ENCODE measurements at regions not wholly inside any gene's neighbourhood (a gene's known extent, or its start where the extent isn't known, plus 50 kb on each side); places are given as distances from the start of the nearest gene placed in this dataset.
"Not testable (repeated sequence)": the region's sequence is repeated elsewhere in the genome, so short reads cannot be mapped to it uniquely, and the experiment has no call there.

DNA sequence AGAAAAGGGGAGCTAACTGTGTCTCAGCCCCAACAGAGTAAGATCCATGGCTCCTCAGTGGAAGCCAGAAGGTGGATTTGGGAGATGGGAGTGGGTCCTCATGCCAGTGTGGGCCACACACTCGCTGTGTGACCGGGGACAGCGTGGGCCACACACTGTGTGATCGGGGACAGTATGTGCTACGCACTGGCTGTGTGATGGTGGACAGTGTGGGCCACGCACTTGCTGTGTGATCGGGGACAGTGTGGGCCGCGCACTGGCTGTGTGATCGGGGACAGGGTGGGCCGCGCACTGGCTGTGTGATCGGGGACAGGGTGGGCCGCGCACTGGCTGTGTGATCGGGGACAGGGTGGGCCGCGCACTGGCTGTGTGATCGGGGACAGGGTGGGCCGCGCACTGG, 282.5 kb downstream of the NXPE2 start:
- H3K27me3 Mint-ChIP-seq; ATAC-seq; H3K4me3 Mint-ChIP-seq; H3K4me1 Mint-ChIP-seq; H3K27ac Mint-ChIP-seq; DNase-seq; H3K9me3 Mint-ChIP-seq; H3K36me3 Mint-ChIP-seq (ENCODE audit: low read depth): not testable (repeated sequence)

DNA sequence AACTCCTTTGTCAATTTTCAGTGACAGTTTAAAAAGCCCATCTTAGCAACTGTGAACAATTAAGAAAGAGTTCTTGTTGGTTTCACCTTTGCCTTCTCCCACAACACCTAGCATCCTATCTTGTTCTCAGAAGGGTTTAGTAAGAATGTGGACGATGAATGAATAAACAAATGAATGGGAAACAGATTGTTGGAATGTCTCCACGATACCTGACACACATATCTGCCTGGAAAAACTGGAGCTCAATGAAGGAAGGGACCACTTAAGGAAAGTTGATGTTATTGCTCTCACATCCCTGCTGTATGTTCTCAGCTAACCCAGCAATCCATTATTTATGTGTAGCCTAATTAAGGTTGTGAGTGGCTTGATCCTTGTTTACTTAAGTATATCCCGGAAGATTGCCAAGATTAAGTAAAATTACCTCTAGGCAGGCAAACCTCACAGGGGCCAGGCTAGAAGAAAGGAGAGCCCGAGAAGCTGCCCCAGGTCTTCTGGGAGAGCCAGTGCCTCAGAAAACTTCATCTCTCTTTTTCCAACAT, 286.4 kb downstream of the NXPE2 start:
- no peak for ATAC-seq
- H3K36me3 Mint-ChIP-seq (ENCODE audit: low read depth), result no peaks in the 10 kb centered on the region
- no peaks in the 10 kb centered on the region for H3K9me3 Mint-ChIP-seq
- H3K27me3 Mint-ChIP-seq, result peaks cover 1% of the 10 kb centered on the region
- H3K4me3 Mint-ChIP-seq, result no peak overlapping the region
- DNase-seq, result no peak
- H3K4me1 Mint-ChIP-seq, result no peaks in the 10 kb centered on the region
- no peak overlapping the region for H3K27ac Mint-ChIP-seq

DNA sequence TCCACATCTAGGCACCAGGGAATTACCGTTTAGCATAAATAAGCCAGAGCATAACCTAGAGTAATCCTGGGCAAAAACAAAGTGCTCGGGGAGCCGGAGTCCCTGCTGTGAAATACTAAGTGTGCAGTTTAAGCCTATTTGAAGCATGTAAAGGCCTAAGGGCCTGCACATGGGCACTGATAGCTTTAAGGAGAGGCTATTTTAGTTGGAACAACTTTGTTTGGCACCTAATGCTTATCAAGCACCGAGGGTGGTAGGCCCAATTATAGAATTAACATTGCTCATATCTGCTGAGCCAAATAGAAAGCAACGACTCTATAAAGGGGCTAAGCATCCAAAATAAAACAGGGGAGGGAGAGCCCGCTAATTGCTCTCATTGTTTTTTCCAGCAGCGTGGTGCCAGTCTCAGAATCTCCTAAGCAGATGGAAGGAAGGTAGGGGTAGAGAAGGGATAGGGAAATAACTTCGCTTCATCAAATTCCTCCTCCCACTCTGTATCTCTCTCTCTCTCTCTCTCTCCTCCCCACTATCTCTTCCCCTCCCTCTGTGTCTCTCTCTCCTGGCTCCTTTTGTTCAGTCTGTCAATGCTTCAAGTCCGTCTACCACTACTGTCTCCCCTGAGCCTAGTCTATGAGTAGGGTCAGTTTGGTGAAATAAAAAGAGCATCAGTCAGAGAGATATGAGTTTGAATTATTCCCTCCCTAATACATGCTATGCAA, 292.8 kb downstream of the NXPE2 start:
- no peaks in the 10 kb centered on the region for H3K4me1 Mint-ChIP-seq
- H3K4me3 Mint-ChIP-seq, result no peak overlapping the region
- H3K9me3 Mint-ChIP-seq, result no peaks in the 10 kb centered on the region
- ATAC-seq (no peak), DNase-seq (no peak)
- H3K27me3 Mint-ChIP-seq, result no peaks in the 10 kb centered on the region
- H3K27ac Mint-ChIP-seq, result no peak overlapping the region
- no peaks in the 10 kb centered on the region for H3K36me3 Mint-ChIP-seq (ENCODE audit: low read depth)

DNA sequence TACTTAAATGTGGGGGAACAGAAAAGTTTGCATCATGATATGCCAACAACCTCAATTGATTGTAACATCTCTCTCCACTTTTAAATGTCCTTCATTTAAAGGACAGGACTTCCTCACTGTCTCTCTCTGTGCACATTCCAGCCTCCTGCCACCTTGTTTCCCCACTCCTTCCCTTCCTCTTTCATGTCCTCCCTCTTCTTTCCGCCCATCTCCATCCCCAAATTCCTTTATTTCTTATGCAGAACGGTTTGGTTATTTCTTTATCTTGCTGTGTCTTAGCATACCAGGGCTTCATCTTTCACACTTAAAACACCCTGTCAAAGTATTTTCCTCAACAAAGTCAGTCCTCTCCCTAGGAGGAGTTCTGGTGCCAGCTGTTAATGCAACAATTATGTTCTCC, 293.8 kb downstream of the NXPE2 start:
- ATAC-seq (no peak), DNase-seq (no peak)
- Mint-ChIP-seq H3K4me3 (no peak overlapping the region), H3K9me3 (no peaks in the 10 kb centered on the region), H3K4me1 (no peaks in the 10 kb centered on the region), H3K27me3 (no peaks in the 10 kb centered on the region), H3K36me3 (ENCODE audit: low read depth) (no peaks in the 10 kb centered on the region), H3K27ac (no peak overlapping the region)

DNA sequence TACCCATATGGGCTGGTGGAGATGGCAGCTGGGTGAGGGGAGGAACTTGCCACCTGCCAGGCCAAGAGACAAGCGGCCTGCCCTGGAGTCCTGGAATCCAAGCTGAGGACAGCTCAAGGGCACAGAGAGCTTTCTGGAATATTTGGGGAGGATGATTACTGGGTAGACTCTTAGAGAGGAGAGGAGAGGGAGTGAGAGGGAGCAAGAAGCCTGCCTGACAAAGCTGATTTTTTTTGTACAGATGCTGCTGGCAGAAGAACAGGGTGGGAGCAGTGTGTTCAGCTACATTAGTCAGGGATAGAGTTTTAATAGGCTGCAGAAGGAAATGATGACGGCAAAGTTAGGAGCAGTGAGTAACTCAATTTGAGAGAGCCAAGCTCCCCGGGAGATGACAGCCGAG, 299.3 kb downstream of the NXPE2 start:
- Mint-ChIP-seq H3K4me3 (no peak overlapping the region), H3K4me1 (no peaks in the 10 kb centered on the region), H3K27me3 (no peaks in the 10 kb centered on the region), H3K9me3 (no peaks in the 10 kb centered on the region), H3K36me3 (ENCODE audit: low read depth) (no peaks in the 10 kb centered on the region), H3K27ac (no peak overlapping the region)
- DNase-seq (no peak), ATAC-seq (no peak)

DNA sequence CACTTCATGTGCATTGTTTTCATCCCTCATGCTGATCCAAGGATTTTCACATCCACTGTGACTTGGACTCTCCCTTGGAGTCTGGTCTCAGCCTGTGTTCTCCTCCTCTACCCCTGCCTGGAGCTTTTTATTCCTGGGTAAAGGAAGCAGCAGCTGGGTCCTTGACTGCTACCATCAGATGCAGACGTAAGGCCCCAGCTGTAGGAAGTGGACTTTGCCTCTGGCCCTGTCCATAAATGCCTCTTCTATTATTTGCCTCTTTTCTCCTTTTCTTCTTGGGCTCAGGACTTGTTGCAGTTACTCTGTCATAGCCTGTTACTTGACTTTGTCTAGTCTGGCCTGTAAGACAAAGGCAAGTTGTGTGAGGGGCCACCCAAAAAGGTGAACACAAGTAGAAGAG, 303.8 kb downstream of the NXPE2 start:
- no peak overlapping the region for H3K4me3 Mint-ChIP-seq
- ATAC-seq (no peak), DNase-seq (no peak)
- H3K27ac Mint-ChIP-seq, result no peak overlapping the region
- no peaks in the 10 kb centered on the region for H3K36me3 Mint-ChIP-seq (ENCODE audit: low read depth)
- no peaks in the 10 kb centered on the region for H3K4me1 Mint-ChIP-seq
- no peaks in the 10 kb centered on the region for H3K27me3 Mint-ChIP-seq
- H3K9me3 Mint-ChIP-seq, result no peaks in the 10 kb centered on the region

DNA sequence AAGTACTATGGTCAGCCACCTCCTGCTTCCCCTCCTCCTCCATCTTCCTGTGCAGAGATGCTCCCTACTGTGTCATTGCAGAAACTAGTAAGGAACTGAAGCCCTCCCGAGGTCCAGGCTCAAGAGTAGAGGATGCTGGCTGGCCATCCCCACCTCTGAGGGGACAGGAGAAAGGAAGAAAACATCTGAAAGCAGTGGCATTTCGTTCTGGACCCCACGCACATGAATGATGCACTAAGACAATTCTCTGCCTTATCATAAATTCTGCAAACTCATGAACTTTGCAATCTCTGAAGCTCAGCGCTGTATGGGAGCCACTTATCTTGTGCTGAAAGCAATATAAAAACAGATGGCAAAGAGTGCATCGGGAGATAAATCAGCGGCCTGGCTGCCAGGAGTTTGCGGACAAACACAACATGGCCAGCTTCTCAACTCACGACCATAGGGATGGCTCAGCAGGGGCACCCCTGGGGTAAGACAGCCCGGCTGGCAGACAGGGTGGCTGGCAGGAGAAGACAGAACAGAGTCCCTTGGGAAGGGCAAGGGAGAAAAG, 306.4 kb downstream of the NXPE2 start:
- H3K27me3 Mint-ChIP-seq, result no peaks in the 10 kb centered on the region
- no peak for ATAC-seq
- H3K4me3 Mint-ChIP-seq, result no peak overlapping the region
- no peaks in the 10 kb centered on the region for H3K9me3 Mint-ChIP-seq
- DNase-seq, result no peak
- H3K4me1 Mint-ChIP-seq, result no peaks in the 10 kb centered on the region
- no peaks in the 10 kb centered on the region for H3K36me3 Mint-ChIP-seq (ENCODE audit: low read depth)
- H3K27ac Mint-ChIP-seq, result no peak overlapping the region

DNA sequence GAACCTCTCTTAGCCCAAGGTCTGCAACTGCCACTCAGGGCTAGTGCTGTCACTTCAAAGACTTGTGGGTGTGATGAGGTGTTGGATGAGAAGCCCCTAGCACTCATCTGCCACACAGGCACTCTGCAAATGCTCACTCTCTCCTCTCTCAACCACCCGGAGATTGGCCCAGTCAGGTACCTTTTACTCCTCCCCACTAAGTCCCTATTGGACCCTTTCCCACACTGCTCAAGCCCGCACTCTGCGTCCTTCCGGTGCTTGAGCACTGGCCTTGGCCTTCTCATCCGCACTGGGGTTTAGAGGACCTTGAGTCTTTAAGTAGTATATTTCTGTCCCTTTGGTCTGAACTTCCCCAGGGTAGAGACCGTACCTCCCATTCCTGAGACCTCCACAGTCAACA, 308.0 kb downstream of the NXPE2 start:
- no peaks in the 10 kb centered on the region for H3K4me1 Mint-ChIP-seq

DNA sequence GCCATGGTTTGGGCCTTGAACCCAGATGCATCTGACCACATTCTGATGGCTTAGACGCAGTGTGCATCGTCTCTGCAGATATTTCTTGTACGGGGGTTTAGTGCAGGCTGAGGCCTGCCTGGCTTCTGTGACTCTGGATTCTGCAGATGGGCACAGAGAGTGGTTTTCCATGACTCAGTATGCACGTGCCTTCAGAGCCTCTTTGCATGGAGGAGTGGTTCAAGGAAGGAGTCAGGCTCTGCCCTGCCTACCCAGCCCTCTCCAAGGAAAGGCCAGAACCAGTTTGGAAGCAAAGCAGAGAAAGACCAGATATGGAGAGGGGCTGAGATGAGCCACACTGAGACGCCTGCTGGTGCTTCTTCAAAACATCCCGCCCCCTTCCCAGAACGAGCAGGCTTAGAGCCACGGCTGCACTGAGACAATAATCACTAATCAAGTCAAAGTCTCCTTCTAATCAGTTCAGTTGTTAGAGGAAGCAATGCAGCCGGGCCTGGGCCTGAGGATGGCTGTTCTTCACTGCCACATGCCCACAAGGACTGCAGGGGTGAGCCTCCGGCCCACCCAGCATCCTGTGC, 308.9 kb downstream of the NXPE2 start:
- Mint-ChIP-seq H3K9me3 (no peaks in the 10 kb centered on the region), H3K36me3 (ENCODE audit: low read depth) (no peaks in the 10 kb centered on the region), H3K4me3 (no peak overlapping the region), H3K27me3 (no peaks in the 10 kb centered on the region), H3K27ac (no peak overlapping the region), H3K4me1 (no peaks in the 10 kb centered on the region)
- DNase-seq, result no peak
- ATAC-seq, result no peak

More for the DNA sequence above, 308.0 kb downstream of the NXPE2 start:
- no peak for DNase-seq
- no peaks in the 10 kb centered on the region for H3K9me3 Mint-ChIP-seq
- no peaks in the 10 kb centered on the region for H3K36me3 Mint-ChIP-seq (ENCODE audit: low read depth)
- no peak for ATAC-seq
- no peak overlapping the region for H3K4me3 Mint-ChIP-seq
- no peaks in the 10 kb centered on the region for H3K27me3 Mint-ChIP-seq
- H3K27ac Mint-ChIP-seq, result no peak overlapping the region

DNA sequence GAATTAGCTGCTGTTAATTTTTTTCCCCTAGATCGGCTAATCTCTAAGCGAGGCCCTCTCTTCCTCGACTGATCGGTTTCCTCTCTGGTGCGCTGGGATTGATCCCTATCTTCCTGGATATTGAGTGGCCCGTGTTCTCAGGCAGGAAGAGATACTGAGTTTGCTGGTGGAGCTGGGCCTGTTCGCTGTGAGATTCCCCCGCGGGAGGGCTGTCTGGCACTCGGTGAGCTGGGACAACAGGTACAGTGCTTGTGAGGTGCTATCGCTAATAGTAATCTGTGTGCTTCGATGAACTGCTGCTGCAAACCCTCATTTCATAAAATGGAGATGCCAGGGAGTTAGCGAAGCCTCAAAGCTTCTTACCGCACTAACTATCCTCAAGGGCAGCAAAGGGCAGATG, 310.3 kb downstream of the NXPE2 start:
- no peak for DNase-seq
- no peak for ATAC-seq
- H3K27me3 Mint-ChIP-seq, result no peaks in the 10 kb centered on the region
- no peak overlapping the region for H3K4me3 Mint-ChIP-seq
- H3K4me1 Mint-ChIP-seq, result no peaks in the 10 kb centered on the region
- H3K27ac Mint-ChIP-seq, result no peak overlapping the region
- H3K9me3 Mint-ChIP-seq, result no peaks in the 10 kb centered on the region
- no peaks in the 10 kb centered on the region for H3K36me3 Mint-ChIP-seq (ENCODE audit: low read depth)

DNA sequence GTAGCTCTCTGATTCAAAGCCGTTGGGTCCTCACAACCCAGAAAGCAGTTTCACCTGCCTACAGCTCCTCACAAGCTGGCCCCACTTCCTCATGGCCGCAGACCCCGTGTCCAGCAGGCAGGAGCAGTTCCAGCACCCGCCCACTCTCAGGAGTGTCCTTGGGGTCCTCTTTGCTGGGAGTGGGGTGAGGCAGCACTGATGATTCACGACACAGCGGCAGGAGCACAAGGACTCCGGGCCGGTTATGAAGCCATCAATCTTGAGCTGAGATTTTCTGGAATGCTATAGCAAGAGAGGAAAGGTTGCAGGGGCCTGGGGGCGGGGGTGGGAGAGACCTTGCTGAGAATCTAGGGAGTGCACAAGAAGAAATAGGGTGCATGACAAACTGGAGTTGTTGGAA, 311.2 kb downstream of the NXPE2 start:
- no peak for DNase-seq
- Mint-ChIP-seq H3K27ac (no peak overlapping the region), H3K9me3 (no peaks in the 10 kb centered on the region), H3K4me3 (no peak overlapping the region), H3K36me3 (ENCODE audit: low read depth) (no peaks in the 10 kb centered on the region), H3K27me3 (no peaks in the 10 kb centered on the region), H3K4me1 (no peaks in the 10 kb centered on the region)
- ATAC-seq, result no peak

DNA sequence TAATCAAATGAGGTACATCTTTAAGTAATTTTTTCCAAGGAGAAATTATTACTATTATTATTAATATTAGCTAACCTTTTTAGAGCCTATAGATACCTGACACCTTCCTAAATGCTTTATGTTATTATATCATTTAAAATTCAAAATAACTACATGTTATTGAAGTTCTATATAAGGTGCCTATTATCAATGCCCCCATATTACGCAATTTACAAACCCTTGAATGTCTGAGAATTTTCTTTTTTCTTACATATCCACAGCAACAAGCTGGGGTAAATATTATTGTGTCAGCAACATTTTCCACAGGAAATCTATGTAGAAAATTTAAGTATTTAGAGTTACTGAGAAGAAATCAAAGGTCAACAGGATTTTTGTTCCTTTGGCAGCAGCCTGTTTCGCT, 327.3 kb downstream of the NXPE2 start:
- no peaks in the 10 kb centered on the region for H3K36me3 Mint-ChIP-seq (ENCODE audit: low read depth)
- H3K9me3 Mint-ChIP-seq, result no peaks in the 10 kb centered on the region
- H3K4me3 Mint-ChIP-seq, result no peak overlapping the region
- no peak overlapping the region for H3K27ac Mint-ChIP-seq
- no peaks in the 10 kb centered on the region for H3K4me1 Mint-ChIP-seq
- DNase-seq (no peak), ATAC-seq (no peak)
- H3K27me3 Mint-ChIP-seq, result no peaks in the 10 kb centered on the region

DNA sequence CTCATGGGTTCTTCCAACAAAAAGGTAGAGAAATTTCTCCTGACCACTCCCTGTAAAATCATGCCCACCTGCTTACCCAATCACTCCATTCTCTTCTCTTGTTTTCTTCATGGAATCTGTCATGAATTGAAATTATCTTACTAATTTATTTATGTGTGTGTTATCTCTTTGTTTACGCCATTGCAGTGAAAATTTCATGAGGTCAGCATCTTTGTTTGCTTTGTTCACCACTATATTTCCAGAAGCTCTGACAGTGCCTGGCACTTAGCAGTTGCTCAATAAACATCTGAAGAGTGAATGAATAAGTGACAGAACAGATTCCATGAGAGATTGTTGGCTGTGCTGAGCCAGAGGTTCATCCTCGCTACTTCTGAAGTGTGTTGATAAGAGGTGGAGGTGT, 329.5 kb downstream of the NXPE2 start:
- no peaks in the 10 kb centered on the region for H3K27me3 Mint-ChIP-seq
- H3K9me3 Mint-ChIP-seq, result no peaks in the 10 kb centered on the region
- DNase-seq (no peak), ATAC-seq (no peak)
- no peaks in the 10 kb centered on the region for H3K4me1 Mint-ChIP-seq
- no peaks in the 10 kb centered on the region for H3K36me3 Mint-ChIP-seq (ENCODE audit: low read depth)
- no peak overlapping the region for H3K4me3 Mint-ChIP-seq
- H3K27ac Mint-ChIP-seq, result no peak overlapping the region

DNA sequence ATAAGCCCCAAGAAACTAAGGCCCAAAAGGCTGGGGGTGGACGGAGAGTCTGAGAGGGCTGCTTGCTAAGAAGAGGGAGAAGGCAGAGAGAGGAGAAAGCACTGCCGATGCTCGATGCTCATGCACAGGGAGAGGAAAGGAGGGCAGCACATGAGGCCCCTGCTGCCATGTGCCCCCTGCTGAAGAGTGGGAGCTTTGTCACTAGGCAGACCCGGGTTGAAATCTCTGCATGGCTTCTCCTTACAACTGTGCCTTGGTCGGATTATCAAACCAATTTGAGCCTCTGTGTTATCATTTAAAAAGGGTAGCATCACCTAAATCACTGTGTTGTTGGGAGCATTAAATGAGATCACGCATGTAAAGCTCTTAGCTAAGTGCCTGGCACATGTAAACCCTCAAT, 330.5 kb downstream of the NXPE2 start:
- ATAC-seq (no peak), DNase-seq (no peak)
- no peak overlapping the region for H3K27ac Mint-ChIP-seq
- H3K4me3 Mint-ChIP-seq, result no peak overlapping the region
- H3K27me3 Mint-ChIP-seq, result peaks cover 2% of the 10 kb centered on the region
- H3K9me3 Mint-ChIP-seq, result no peaks in the 10 kb centered on the region
- H3K4me1 Mint-ChIP-seq, result no peaks in the 10 kb centered on the region
- no peaks in the 10 kb centered on the region for H3K36me3 Mint-ChIP-seq (ENCODE audit: low read depth)

DNA sequence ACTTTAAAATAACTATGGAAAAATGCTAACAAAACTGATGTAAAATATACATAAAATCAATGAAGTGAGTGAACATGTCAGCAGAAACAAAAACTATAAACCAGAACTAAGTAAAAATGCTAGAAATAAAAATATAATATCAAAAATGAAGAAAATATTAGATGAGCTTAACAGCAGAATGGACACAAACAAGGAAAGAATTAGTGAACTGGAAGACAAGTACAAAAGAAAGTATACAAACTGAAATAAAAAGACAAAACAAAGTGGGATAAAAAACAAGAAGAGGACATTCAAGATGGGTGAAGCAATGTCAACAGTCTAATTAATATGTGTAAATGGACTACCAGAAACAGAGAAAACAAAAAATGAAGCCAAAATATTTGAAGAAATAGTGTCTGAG, 339.2 kb downstream of the NXPE2 start:
- DNase-seq (no peak), ATAC-seq (no peak)
- H3K27me3 Mint-ChIP-seq, result peaks cover 5% of the 10 kb centered on the region
- H3K27ac Mint-ChIP-seq, result no peak overlapping the region
- H3K4me3 Mint-ChIP-seq, result no peak overlapping the region
- peaks cover 30% of the 10 kb centered on the region for H3K9me3 Mint-ChIP-seq
- H3K36me3 Mint-ChIP-seq (ENCODE audit: low read depth), result no peaks in the 10 kb centered on the region
- no peaks in the 10 kb centered on the region for H3K4me1 Mint-ChIP-seq

Measured in activated naive CD8-positive, alpha-beta T cell treated with anti-CD3 and anti-CD28 coated beads, Interleukin-2, amount 50 U/mL, for 24 hours (primary cell).